GM21786 (cell line): ENCODE measurements at regions not wholly inside any gene's neighbourhood (a gene's known extent, or its start where the extent isn't known, plus 50 kb on each side); places are given as distances from the start of the nearest gene placed in this dataset.

Source experiments
- ATAC-seq: cut with Tn5 transposase; IDR thresholded peaks from one replicate; pipeline ENCODE4 v1.9.1; 2021; ENCODE audit not compliant: unreplicated experiment

- no peak for ATAC-seq
Observed at GRCh38 chr12:46437469-46437868, 64.9 kb upstream of the SLC38A2 start.

DNA sequence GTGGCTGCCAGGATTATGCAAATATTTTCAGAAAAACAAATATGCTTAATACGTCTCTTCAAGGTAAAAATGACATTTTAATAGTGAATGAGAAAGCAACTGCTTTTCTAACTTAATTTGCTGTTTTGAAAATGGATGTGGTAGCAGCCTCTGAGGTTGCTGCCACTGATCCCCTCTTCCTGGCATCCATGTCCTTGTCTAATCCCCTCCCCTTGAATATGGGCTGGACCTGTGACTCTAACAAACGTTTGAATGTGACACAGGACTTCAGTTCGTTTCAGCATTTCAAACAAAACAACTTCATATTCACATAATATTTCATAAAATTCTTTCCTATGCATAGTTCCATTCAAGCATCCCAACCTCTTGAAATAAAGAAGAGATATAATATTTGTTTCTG is 64.2 kb upstream of the SLC38A2 start:
- no peak for ATAC-seq

DNA sequence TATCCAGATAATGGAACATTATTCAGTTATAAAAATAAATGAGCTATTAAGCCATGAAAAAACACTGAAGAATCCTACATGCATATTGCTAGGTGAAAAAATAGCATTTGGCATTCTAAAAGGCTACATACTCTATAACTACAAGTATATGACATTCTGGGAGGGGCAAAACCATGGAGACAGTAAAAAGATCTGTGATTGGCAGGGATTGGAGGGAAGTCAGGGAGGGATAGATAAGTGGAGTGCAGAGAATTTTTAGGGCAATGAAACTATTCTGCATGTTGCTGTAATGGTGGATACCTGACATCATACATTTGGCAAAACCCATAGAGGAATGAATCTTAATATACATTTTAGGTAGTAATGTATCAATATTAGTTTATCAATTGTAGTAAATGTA is 63.1 kb upstream of the SLC38A2 start:
- no peak for ATAC-seq

DNA sequence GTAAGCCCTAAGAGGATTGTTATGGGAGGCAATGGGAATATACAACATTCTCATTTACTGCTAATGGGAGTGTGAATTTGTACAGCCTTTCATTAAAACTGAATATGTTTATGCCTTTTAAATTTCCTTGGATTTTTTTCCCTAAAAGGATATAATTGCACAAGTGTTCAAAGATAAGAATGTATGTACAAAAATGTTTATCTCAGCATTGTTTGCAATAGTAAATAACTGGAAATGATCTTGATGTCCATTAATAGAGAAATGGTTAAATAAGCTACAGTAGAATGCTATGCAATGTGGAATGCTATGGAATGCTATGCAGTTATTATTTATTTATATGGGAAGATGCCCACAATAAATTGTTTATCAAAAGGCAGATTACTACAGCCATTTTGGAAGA is 62.5 kb upstream of the SLC38A2 start:
- ATAC-seq, result no peak

DNA sequence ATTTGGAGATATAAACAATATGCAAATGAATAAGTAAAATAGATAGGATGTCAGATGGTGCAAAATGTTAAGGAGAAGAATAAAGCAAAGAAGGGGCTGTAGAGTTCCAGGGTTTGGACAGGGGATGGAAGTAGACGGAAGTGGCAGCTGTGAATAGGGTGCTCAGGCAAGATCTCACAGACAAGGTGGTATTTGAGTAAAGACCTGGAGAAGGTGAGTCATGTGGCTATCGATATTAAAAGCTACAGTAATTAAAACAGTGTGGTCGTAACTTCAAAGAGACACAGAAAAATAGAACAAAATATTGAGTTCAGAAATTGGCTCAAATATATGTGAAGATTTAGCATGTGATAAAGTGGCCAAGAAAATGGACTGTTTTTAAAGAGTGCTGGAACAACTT is 61.3 kb upstream of the SLC38A2 start:
- no peak for ATAC-seq

DNA sequence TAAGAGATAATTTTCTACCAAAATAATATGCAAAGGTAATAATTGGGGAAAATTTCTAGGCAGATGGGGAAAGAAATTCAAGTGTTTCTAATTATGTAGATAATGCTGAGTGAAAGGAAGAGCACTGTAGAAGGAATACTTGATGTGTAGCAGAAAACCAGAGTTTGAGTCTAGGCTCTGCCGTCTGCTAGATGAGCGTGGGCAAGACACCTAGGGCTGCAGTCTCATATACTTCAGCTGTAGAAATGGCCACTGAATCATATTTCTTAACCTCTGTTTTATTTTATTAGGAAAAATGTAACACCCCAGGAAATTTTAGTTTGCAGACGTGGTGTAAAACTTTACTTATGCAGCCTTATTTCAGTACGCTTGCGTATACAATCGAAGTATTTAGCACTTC is 59.8 kb upstream of the SLC38A2 start:
- ATAC-seq, result no peak

DNA sequence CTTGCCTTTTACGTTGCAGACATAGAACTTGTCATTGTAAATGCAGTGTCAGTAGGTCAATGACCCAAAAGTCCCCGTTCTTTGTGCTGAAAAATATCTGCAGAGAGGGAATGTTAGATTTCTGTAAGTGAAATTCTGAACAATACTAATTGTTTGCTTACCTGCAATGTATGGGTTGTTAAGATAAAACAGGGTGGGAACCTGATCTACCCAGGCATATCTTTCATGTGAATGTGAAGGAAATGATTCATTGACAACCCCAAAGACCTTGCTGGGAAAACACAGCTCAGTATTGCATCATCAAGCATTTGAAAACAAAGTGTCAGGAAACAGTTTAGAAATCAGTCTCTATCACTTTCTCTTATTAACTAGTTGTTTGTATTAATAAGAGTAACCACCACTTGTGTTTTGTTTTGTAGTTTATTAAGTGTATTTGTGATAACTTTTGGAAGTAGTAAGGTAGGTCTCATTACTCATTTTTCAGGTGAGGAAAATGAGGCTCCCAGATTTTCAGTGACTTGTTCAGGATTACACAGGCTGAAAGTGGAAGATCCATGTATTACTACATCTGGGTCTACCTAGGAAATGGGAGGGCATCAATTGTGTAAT is 57.9 kb upstream of the SLC38A2 start:
- ATAC-seq, result no peak
